ENCODE measurements at regions not wholly inside any gene's neighbourhood (a gene's known extent, or its start where the extent isn't known, plus 50 kb on each side); places are given as distances from the start of the nearest gene placed in this dataset.

DNA sequence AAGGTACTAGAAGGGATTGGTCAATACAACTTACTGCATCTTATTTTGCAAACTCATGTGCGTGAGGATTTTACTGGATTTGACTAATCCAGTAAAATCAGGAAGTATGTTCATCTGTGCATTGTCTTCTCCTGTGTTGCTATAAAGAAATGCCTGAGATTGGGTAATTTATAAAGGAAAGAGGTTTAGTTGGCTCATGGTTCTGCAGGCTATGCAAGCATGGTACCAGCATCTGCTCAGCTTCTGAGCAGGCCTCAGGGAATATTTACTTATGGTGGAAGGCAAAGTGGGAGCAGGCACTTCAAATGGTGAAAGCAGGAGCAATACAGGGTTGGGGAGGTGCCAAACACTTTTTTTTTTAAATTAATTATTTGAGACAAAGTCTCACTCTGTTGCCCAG is 2199.5 kb upstream of the WWC1 start:
- TF ChIP-seq, protein P1, sequence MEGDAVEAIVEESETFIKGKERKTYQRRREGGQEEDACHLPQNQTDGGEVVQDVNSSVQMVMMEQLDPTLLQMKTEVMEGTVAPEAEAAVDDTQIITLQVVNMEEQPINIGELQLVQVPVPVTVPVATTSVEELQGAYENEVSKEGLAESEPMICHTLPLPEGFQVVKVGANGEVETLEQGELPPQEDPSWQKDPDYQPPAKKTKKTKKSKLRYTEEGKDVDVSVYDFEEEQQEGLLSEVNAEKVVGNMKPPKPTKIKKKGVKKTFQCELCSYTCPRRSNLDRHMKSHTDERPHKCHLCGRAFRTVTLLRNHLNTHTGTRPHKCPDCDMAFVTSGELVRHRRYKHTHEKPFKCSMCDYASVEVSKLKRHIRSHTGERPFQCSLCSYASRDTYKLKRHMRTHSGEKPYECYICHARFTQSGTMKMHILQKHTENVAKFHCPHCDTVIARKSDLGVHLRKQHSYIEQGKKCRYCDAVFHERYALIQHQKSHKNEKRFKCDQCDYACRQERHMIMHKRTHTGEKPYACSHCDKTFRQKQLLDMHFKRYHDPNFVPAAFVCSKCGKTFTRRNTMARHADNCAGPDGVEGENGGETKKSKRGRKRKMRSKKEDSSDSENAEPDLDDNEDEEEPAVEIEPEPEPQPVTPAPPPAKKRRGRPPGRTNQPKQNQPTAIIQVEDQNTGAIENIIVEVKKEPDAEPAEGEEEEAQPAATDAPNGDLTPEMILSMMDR (conservative IDR thresholded peaks at IDR 0.05), result no peak
- 98 to 100% methylated on average over 1 of the region's 1 CpG for WGBS, 2 experiments (ENCODE audit: insufficient coverage in 1 of 2, insufficient read length in 1 of 2)

DNA sequence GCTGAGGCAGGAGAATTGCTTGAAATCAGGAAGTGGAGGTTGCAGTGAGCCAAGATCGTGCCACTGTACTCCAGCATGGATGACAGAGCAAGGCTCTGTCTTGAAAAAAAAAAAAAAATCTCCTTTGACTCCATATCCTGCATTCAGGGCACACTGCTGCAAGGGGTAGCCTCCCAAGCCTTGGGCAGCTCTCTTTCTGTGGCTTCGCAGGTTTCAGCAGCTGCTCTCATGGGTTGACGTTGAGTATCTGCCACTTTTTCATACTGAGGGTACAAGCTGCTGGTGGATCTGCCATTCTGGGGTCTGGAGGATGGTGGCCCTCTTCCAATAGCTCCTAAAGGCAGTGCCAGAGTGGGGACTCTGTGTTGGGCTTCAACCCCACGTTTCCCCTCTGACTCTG is 2198.1 kb upstream of the WWC1 start:
- no peaks in the 10 kb centered on the region for H3K27me3 ChIP-seq (ENCODE audit: control insufficient read depth, insufficient read depth, low read length, poor library complexity, severe bottlenecking)
- peaks cover 3% of the 10 kb centered on the region for H3K4me1 Mint-ChIP-seq
- no peak overlapping the region for H3K4me3 ChIP-seq (ENCODE audit: low read length)
- H3K27ac ChIP-seq (ENCODE audit: low read depth, low read length), result no peak overlapping the region
- no peak overlapping the region for H3K4me3 Mint-ChIP-seq
- no peaks in the 10 kb centered on the region for H3K36me3 Mint-ChIP-seq (ENCODE audit: low read depth)
- H3K27me3 Mint-ChIP-seq (ENCODE audit: insufficient read depth), result peaks cover 2% of the 10 kb centered on the region
- WGBS, 2 experiments (ENCODE audit: insufficient coverage in 1 of 2, insufficient read length in 1 of 2), result 86 to 94% methylated on average over 3 to 4 of the region's 4 CpGs
- no peak overlapping the region for H3K9ac ChIP-seq (ENCODE audit: extremely low read depth, low read length, poor library complexity, severe bottlenecking)
- no peak overlapping the region for H3K27ac Mint-ChIP-seq
- no peak for DNase-seq
- H3K36me3 ChIP-seq (ENCODE audit: control insufficient read depth, insufficient read depth, low read length), result no peaks in the 10 kb centered on the region
- peaks cover 8% of the 10 kb centered on the region for H3K9me3 ChIP-seq (ENCODE audit: control insufficient read depth, low read length)
- no peaks in the 10 kb centered on the region for H3K4me1 ChIP-seq (ENCODE audit: control insufficient read depth, insufficient read depth, low read length)
- H3K9me3 Mint-ChIP-seq, result peaks cover 23% of the 10 kb centered on the region
- TF ChIP-seq, protein P1 (conservative IDR thresholded peaks at IDR 0.05), result no peak

More for the DNA sequence above, 2199.5 kb upstream of the WWC1 start:
- Mint-ChIP-seq H3K36me3 (ENCODE audit: low read depth) (no peaks in the 10 kb centered on the region), H3K9me3 (peaks cover 23% of the 10 kb centered on the region), H3K27ac (no peak overlapping the region), H3K27me3 (ENCODE audit: insufficient read depth) (peaks cover 9% of the 10 kb centered on the region), H3K4me3 (no peak overlapping the region), H3K4me1 (peaks cover 13% of the 10 kb centered on the region)
- Histone ChIP-seq H3K4me1 (ENCODE audit: control insufficient read depth, insufficient read depth, low read length) (no peaks in the 10 kb centered on the region), H3K4me3 (ENCODE audit: low read length) (no peak overlapping the region), H3K36me3 (ENCODE audit: control insufficient read depth, insufficient read depth, low read length) (no peaks in the 10 kb centered on the region), H3K27me3 (ENCODE audit: control insufficient read depth, insufficient read depth, low read length, poor library complexity, severe bottlenecking) (no peaks in the 10 kb centered on the region), H3K9ac (ENCODE audit: extremely low read depth, low read length, poor library complexity, severe bottlenecking) (no peak overlapping the region), H3K9me3 (ENCODE audit: control insufficient read depth, low read length) (peaks cover 8% of the 10 kb centered on the region), H3K27ac (ENCODE audit: low read depth, low read length) (no peak overlapping the region)
- no peak for DNase-seq

DNA sequence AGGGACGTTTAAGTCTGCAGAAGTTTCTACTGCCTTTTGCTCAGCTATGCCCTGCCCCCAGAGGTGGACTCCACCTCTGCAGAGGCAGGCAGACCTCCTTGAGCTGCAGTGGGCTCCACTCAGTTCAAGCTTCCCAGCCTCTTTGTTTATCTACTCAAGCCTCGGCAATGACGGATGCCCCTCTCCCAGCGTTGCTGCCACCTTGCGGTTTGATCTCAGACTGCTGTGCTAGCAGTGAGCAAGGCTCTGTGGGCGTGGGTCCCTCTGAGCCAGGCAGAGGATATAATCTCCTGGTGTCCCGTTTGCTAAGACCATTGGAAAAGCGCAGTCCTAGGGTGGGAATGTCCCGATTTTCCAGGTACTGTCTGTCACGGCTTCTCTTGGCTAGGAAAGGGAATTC is 2188.5 kb upstream of the WWC1 start:
- no peaks in the 10 kb centered on the region for H3K27me3 ChIP-seq (ENCODE audit: control insufficient read depth, insufficient read depth, low read length, poor library complexity, severe bottlenecking)
- H3K4me3 ChIP-seq (ENCODE audit: low read length), result no peak overlapping the region
- Mint-ChIP-seq H3K4me1 (no peaks in the 10 kb centered on the region), H3K27me3 (ENCODE audit: insufficient read depth) (no peaks in the 10 kb centered on the region), H3K27ac (no peak overlapping the region), H3K4me3 (no peak overlapping the region), H3K9me3 (peaks cover 26% of the 10 kb centered on the region), H3K36me3 (ENCODE audit: low read depth) (no peaks in the 10 kb centered on the region)
- DNase-seq, result no peak
- no peaks in the 10 kb centered on the region for H3K36me3 ChIP-seq (ENCODE audit: control insufficient read depth, insufficient read depth, low read length)
- H3K9ac ChIP-seq (ENCODE audit: extremely low read depth, low read length, poor library complexity, severe bottlenecking), result no peak overlapping the region
- TF ChIP-seq, protein P1 (conservative IDR thresholded peaks at IDR 0.05), result no peak
- no peaks in the 10 kb centered on the region for H3K4me1 ChIP-seq (ENCODE audit: control insufficient read depth, insufficient read depth, low read length)
- WGBS, 2 experiments (ENCODE audit: insufficient coverage in 1 of 2, insufficient read length in 1 of 2), result 94% methylated on average over 9 to 10 of the region's 10 CpGs
- peaks cover 15% of the 10 kb centered on the region for H3K9me3 ChIP-seq (ENCODE audit: control insufficient read depth, low read length)
- no peak overlapping the region for H3K27ac ChIP-seq (ENCODE audit: low read depth, low read length)

Data from endodermal cell (in vitro differentiated cells).